H1 (cell line): ENCODE measurements at regions not wholly inside any gene's neighbourhood (a gene's known extent, or its start where the extent isn't known, plus 50 kb on each side); places are given as distances from the start of the nearest gene placed in this dataset.

Source experiments
- CTCF ChIA-PET: fragments of 300-600 bp; sonication (Branson Sonifier 250); formaldehyde crosslinking; loops from one replicate; lab custom pipeline; 2021; ENCODE audit not compliant: partially characterized antibody; lab: Charles Lee
- POLR2A ChIA-PET: fragments of 300-600 bp; sonication (Branson Sonifier 250); formaldehyde crosslinking; loops from one replicate; lab custom pipeline; 2021; ENCODE audit warnings: inconsistent platforms; ENCODE audit not compliant: partially characterized antibody; lab: Charles Lee
- DNase-seq, 2 experiments: peaks; one replicate each; pipeline versions ENCODE4 v3.0.0 to v3.0.0-alpha.2; 2010 to 2022; ENCODE audit warnings: low spot score in 2 of 2, low read depth in 1 of 2, mixed read lengths in 1 of 2
- FAIRE-seq: peaks from 2 replicates; lab custom pipeline; 2011; peaks lifted over from hg19 to GRCh38; lab: Jason Lieb, UNC
- H2AFZ ChIP-seq: 2 replicates; pipeline ENCODE4 v1.8.1; 2012; ENCODE audit warnings: low read length, inconsistent platforms
- H2AK5ac ChIP-seq: 2 replicates; pipeline ENCODE4 v1.6.1; 2013; ENCODE audit warnings: low read depth, low read length
- H2BK120ac ChIP-seq: replicated peaks from 2 replicates; pipeline ENCODE3; 2013; ENCODE audit warnings: low read depth, low read length, inconsistent platforms
- H2BK12ac ChIP-seq: 2 replicates; pipeline ENCODE4 v1.6.1; 2013; ENCODE audit warnings: low read depth, low read length
- H2BK15ac ChIP-seq: 2 replicates; pipeline ENCODE4 v1.6.1; 2013; ENCODE audit warnings: low read length
- H2BK20ac ChIP-seq: 2 replicates; pipeline ENCODE4 v1.6.1; 2013; ENCODE audit warnings: low read length
- H2BK5ac ChIP-seq: 2 replicates; pipeline ENCODE4 v1.6.1; 2013; ENCODE audit warnings: low read depth, low read length
- H3K14ac ChIP-seq: 2 replicates; pipeline ENCODE4 v1.6.1; 2013; ENCODE audit warnings: inconsistent platforms; ENCODE audit not compliant: insufficient read length
- H3K18ac ChIP-seq: 2 replicates; pipeline ENCODE4 v1.6.1; 2013; ENCODE audit warnings: low read length; ENCODE audit errors: extremely low read depth
- H3K23ac ChIP-seq: 2 replicates; pipeline ENCODE4 v1.6.1; 2013; ENCODE audit warnings: inconsistent platforms; ENCODE audit not compliant: insufficient read length
- H3K23me2 ChIP-seq: 2 replicates; pipeline ENCODE4 v1.6.1; 2013; ENCODE audit warnings: low read depth, low read length
- H3K27ac ChIP-seq: 2 replicates; pipeline ENCODE4 v1.6.1; 2011; ENCODE audit warnings: low read depth, low read length, inconsistent platforms
- H3K27me3 ChIP-seq, 4 experiments: replicated peaks in 1 of 4; 1 replicate in 1 of 4; 2 replicates in 3 of 4; pipeline versions ENCODE4 v1.6.1 to v1.8.1; 2011 to 2013; ENCODE audit warnings: low read length in 3 of 4, mild to moderate bottlenecking in 3 of 4, inconsistent platforms in 2 of 4, mixed read lengths in 2 of 4, moderate library complexity in 1 of 4; ENCODE audit not compliant: control insufficient read depth in 3 of 4, insufficient read depth in 3 of 4; ENCODE audit errors: extremely low read depth in 1 of 4
- H3K36me3 ChIP-seq, 4 experiments: 2 replicates each; pipeline versions ENCODE4 v1.6.1 to v1.8.1; 2011 to 2013; ENCODE audit warnings: mild to moderate bottlenecking in 4 of 4, low read length in 3 of 4, moderate library complexity in 2 of 4, control low read depth in 1 of 4, inconsistent platforms in 1 of 4; ENCODE audit not compliant: insufficient read depth in 4 of 4, control insufficient read depth in 2 of 4
- H3K4ac ChIP-seq: replicated peaks from 2 replicates; pipeline ENCODE3; 2013; ENCODE audit warnings: low read length, low read depth, mixed read lengths, inconsistent platforms; ENCODE audit not compliant: insufficient read length
- H3K4me1 ChIP-seq, 4 experiments: replicated peaks in 1 of 4; 1 replicate in 1 of 4; 2 replicates in 3 of 4; pipeline versions ENCODE4 v1.6.1 to v1.8.1; 2011 to 2013; ENCODE audit warnings: low read length in 3 of 4, inconsistent platforms in 2 of 4, mixed read lengths in 1 of 4; ENCODE audit not compliant: insufficient read depth in 4 of 4, control insufficient read depth in 3 of 4
- H3K4me2 ChIP-seq, 2 experiments: 2 replicates each; pipeline versions ENCODE4 v1.6.1 to v1.8.1; 2011 to 2013; ENCODE audit warnings: low read depth in 2 of 2, low read length in 2 of 2, control low read depth in 1 of 2, inconsistent platforms in 1 of 2, mild to moderate bottlenecking in 1 of 2; ENCODE audit not compliant: insufficient read depth in 1 of 2
- H3K4me3 ChIP-seq, 4 experiments: fragments of 200-600, 300-600 bp in 1 of 4; sonication (generic), shearing (Covaris generic), sonication (Bioruptor Twin) in 1 of 4; 2 replicates each; pipeline versions ENCODE4 v1.5.1 to v1.8.1; 2011 to 2016; ENCODE audit warnings: low read length in 4 of 4, low read depth in 3 of 4, control low read depth in 2 of 4, inconsistent platforms in 2 of 4, mild to moderate bottlenecking in 2 of 4, mixed read lengths in 1 of 4, moderate library complexity in 1 of 4; ENCODE audit not compliant: insufficient read depth in 2 of 4; ENCODE audit errors: extremely low read depth in 1 of 4
- H3K56ac ChIP-seq: replicated peaks from 2 replicates; pipeline ENCODE3; 2013; ENCODE audit warnings: low read depth, mild to moderate bottlenecking, mixed read lengths, low read length, inconsistent platforms; ENCODE audit not compliant: insufficient read length
- H3K79me1 ChIP-seq: 2 replicates; pipeline ENCODE4 v1.6.1; 2013; ENCODE audit warnings: low read depth, low read length, control low read depth
- H3K79me2 ChIP-seq, 2 experiments: 2 replicates each; pipeline versions ENCODE4 v1.6.1 to v1.8.1; 2012 to 2013; ENCODE audit warnings: low read length in 2 of 2, mild to moderate bottlenecking in 2 of 2, inconsistent platforms in 1 of 2; ENCODE audit not compliant: insufficient read depth in 2 of 2, control insufficient read depth in 1 of 2
- H3K9ac ChIP-seq, 4 experiments: replicated peaks in 1 of 4; 1 replicate in 1 of 4; 2 replicates in 3 of 4; pipeline versions ENCODE4 v1.6.1 to v1.8.1; 2011 to 2013; ENCODE audit warnings: low read depth in 3 of 4, low read length in 3 of 4, control low read depth in 2 of 4, mild to moderate bottlenecking in 2 of 4, moderate library complexity in 2 of 4, inconsistent platforms in 1 of 4; ENCODE audit errors: extremely low read depth in 1 of 4
- H3K9me3 ChIP-seq, 2 experiments: 2 replicates each; pipeline versions ENCODE4 v1.6.1 to v1.8.1; 2012 to 2013; ENCODE audit warnings: mild to moderate bottlenecking in 2 of 2, moderate library complexity in 2 of 2, control low read depth in 1 of 2, inconsistent platforms in 1 of 2, low read depth in 1 of 2, low read length in 1 of 2, mixed read lengths in 1 of 2; ENCODE audit not compliant: insufficient read depth in 2 of 2
- H4K20me1 ChIP-seq, 2 experiments: replicated peaks in 1 of 2; 2 replicates each; pipeline versions ENCODE3 to v1.8.1; 2011 to 2013; ENCODE audit warnings: inconsistent platforms in 2 of 2, low read length in 2 of 2, mild to moderate bottlenecking in 1 of 2; ENCODE audit not compliant: insufficient read depth in 2 of 2, control insufficient read depth in 1 of 2
- H4K5ac ChIP-seq: 2 replicates; pipeline ENCODE4 v1.6.1; 2013; ENCODE audit warnings: low read length, low read depth, mixed read lengths, inconsistent platforms; ENCODE audit not compliant: insufficient read length
- H4K8ac ChIP-seq: 2 replicates; pipeline ENCODE4 v1.8.0; 2013; ENCODE audit warnings: mild to moderate bottlenecking, moderate library complexity, low read length, inconsistent platforms; ENCODE audit not compliant: insufficient read depth; ENCODE audit errors: extremely low read depth
- H4K91ac ChIP-seq: replicated peaks from 2 replicates; pipeline ENCODE3; 2013; ENCODE audit warnings: low read length, mixed read lengths, inconsistent platforms; ENCODE audit not compliant: insufficient read length
- YY1 ChIP-seq: IDR thresholded peaks from 2 replicates; pipeline ENCODE4 v1.6.1; 2011; ENCODE audit warnings: low read depth, mild to moderate bottlenecking, low read length
- WGBS, 2 experiments: shearing (Covaris generic) in 1 of 2; methylation state at CpG; one replicate each; pipeline versions ENCODE4 v1.1.6 to v1.1.7; 2013 to 2015; ENCODE audit warnings: low lambda C conversion rate in 2 of 2, mixed read lengths in 2 of 2, inconsistent platforms in 1 of 2, low coverage in 1 of 2, missing lambda C conversion rate in 1 of 2; ENCODE audit not compliant: insufficient replicate concordance in 2 of 2, insufficient coverage in 1 of 2, insufficient read length in 1 of 2; ENCODE audit errors: extremely low coverage in 1 of 2, missing lambda C conversion rate in 1 of 2; 5-methylcytosine and 5-hydroxymethylcytosine counted together

GRCh38 chr7:36005293-36005692 lies 147.8 kb upstream of the EEPD1 start:
- no peak for FAIRE-seq
- ChIA-PET POLR2A (no interaction called here), CTCF (interaction anchor here (1.0 to 1.4 kb wide), 6 partner anchors 10 to 124 kb away, joined by 3 to 8 read pairs (median 4); no protein-coding TSS in a partner anchor)
- no peak overlapping the region for H2AFZ ChIP-seq
- no peak overlapping the region for H2BK5ac ChIP-seq
- no peaks in the 10 kb centered on the region; a peak in 1 of 7 replicates for H3K27me3 ChIP-seq
- no peak overlapping the region for H4K91ac ChIP-seq
- H3K56ac ChIP-seq: no peak overlapping the region
- no peaks in the 10 kb centered on the region for H3K23me2 ChIP-seq
- H3K4ac ChIP-seq: no peak overlapping the region
- no peaks in the 10 kb centered on the region for H3K4me1 ChIP-seq
- no peak overlapping the region for H3K23ac ChIP-seq
- no peak overlapping the region for H2BK20ac ChIP-seq
- no peak overlapping the region for H3K18ac ChIP-seq
- no peak overlapping the region for H3K4me2 ChIP-seq
- TF ChIP-seq YY1: no peak
- no peak overlapping the region for H4K5ac ChIP-seq
- no peaks in the 10 kb centered on the region for H3K79me2 ChIP-seq
- H3K9me3 ChIP-seq: peaks cover 0 to 4% of the 10 kb centered on the region in 2 experiments; a peak in 1 of 4 replicates
- WGBS, 2 experiments: 98% methylated on average over 2 of the region's 3 CpGs; no CpG with 5 or more reads in 1 of the 2 experiments
- no peak overlapping the region for H2BK120ac ChIP-seq
- H3K27ac ChIP-seq: no peak overlapping the region
- H2BK12ac ChIP-seq: no peak overlapping the region
- no peak for DNase-seq
- no peaks in the 10 kb centered on the region for H4K20me1 ChIP-seq
- H3K36me3 ChIP-seq: no peaks in the 10 kb centered on the region
- no peak overlapping the region for H2BK15ac ChIP-seq
- no peak overlapping the region for H2AK5ac ChIP-seq
- no peak overlapping the region for H3K14ac ChIP-seq
- no peak overlapping the region for H4K8ac ChIP-seq
- H3K9ac ChIP-seq: no peak overlapping the region
- no peak overlapping the region for H3K4me3 ChIP-seq
- no peaks in the 10 kb centered on the region for H3K79me1 ChIP-seq
